GM10266 (cell line): ENCODE measurements at regions not wholly inside any gene's neighbourhood (a gene's known extent, or its start where the extent isn't known, plus 50 kb on each side); places are given as distances from the start of the nearest gene placed in this dataset.

Experiments
- DNase-seq: peaks from one replicate; pipeline ENCODE4 v3.0.0; 2012; ENCODE audit errors: extremely low spot score
- TF ChIP-seq, protein P1 (sequence below): IDR thresholded peaks from 2 replicates; pipeline ENCODE4 v1.5.1; 2012; ENCODE audit warnings: mild to moderate bottlenecking, low read depth; ENCODE audit not compliant: control insufficient read depth, insufficient read depth; ENCODE audit errors: missing control alignments

DNA sequence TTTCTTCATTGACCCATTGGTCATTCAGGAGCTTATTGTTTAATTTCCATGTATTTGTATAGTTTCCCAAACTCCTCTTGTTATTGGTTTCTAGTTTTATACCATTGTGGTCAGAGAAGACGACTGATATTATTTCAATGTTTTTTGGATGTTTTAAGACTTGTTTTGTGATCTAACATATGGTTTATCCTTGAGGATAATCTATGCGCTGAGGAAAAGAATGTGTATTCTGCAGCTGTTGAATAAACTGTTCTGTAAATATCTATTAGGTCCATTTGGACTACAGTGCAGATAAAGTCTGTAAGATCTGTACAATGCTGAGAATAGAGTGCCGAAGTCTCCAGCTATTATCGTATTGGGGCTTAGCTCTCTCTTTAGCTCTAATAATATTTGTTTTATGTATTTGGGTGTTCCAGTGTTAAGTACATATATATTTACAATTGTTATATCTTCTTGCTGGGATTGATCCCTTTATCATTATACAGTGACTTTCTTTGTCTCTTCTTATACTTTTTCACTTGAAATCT is 223.3 kb upstream of the ZNF217 start:
- no peak for DNase-seq
- TF ChIP-seq, protein P1, sequence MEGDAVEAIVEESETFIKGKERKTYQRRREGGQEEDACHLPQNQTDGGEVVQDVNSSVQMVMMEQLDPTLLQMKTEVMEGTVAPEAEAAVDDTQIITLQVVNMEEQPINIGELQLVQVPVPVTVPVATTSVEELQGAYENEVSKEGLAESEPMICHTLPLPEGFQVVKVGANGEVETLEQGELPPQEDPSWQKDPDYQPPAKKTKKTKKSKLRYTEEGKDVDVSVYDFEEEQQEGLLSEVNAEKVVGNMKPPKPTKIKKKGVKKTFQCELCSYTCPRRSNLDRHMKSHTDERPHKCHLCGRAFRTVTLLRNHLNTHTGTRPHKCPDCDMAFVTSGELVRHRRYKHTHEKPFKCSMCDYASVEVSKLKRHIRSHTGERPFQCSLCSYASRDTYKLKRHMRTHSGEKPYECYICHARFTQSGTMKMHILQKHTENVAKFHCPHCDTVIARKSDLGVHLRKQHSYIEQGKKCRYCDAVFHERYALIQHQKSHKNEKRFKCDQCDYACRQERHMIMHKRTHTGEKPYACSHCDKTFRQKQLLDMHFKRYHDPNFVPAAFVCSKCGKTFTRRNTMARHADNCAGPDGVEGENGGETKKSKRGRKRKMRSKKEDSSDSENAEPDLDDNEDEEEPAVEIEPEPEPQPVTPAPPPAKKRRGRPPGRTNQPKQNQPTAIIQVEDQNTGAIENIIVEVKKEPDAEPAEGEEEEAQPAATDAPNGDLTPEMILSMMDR: no peak

DNA sequence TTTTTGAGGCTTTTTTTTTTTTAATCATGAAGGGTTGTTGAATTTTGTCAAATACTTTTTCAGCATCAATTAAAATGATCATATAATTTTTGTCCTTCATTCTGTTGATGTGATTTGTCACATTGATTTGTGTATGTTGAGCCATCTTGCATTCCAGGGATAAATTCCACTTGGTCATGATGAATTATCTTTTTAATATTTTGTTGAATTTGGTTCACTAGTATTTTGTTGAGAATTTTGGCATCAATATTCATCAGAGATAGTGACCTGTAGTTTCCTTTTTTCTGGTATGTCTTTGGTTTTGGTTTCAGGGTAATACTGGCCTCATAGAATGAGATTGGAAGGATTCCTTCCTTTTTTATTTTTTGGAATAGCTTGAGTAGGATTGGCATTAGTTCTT is 221.9 kb upstream of the ZNF217 start:
- no peak for DNase-seq
- TF ChIP-seq, protein P1: no peak

DNA sequence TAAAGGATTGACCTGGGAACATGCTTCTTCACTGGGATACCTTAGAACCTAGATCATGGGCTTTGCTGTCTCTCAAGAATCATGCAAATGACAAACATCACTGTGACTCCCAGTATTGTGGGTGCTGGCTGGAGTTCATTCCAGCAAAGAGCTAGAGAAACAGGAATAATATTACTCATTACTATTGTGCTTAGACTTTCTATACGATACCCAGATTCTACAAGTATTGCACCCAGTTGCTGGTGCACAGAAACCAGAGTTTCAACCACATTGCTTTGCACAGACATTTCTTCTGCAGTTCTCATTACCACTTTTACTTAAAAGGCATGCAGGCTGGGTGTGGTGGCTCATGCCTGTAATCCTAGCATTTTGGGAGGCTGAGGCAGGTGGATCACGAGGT is 220.4 kb upstream of the ZNF217 start:
- DNase-seq: no peak
- TF ChIP-seq, protein P1: no peak

DNA sequence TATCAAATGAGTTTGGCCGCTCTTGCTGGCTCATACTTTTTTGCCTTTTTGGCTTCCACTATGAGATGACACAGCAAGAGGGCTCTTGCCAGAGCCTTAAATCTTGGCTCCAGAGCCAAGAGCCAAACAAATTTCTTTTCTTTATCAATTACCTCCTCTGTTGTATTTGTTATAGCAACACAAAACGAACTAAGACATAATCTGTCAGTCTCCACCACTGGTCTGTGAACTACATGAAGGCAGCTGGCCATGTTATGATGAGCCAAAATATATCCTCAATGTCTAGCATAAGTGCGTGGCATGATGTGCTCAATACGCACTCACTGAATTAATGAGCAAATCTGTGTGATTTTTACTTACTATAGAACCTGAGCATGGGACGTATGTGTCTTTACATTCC is 220.0 kb upstream of the ZNF217 start:
- TF ChIP-seq, protein P1: no peak
- DNase-seq: no peak

DNA sequence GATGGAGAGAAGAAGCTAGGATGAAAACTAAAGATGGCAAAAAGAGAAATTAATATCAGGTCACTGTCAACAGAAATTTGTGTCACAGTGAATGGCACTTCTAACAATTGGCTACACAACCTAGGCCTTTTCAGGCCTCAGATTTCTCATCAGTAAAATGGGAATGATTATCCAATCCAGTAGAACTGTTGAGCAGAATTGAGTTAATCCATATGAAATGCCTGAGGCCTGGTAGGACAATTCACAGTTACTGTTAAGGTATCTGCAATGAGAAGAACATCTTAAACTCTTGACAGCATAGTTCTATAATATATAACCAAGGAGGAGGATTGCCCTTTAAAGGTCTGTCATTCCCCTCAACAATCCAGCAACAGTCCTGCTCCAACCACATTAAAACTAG is 217.9 kb upstream of the ZNF217 start:
- DNase-seq: no peak

DNA sequence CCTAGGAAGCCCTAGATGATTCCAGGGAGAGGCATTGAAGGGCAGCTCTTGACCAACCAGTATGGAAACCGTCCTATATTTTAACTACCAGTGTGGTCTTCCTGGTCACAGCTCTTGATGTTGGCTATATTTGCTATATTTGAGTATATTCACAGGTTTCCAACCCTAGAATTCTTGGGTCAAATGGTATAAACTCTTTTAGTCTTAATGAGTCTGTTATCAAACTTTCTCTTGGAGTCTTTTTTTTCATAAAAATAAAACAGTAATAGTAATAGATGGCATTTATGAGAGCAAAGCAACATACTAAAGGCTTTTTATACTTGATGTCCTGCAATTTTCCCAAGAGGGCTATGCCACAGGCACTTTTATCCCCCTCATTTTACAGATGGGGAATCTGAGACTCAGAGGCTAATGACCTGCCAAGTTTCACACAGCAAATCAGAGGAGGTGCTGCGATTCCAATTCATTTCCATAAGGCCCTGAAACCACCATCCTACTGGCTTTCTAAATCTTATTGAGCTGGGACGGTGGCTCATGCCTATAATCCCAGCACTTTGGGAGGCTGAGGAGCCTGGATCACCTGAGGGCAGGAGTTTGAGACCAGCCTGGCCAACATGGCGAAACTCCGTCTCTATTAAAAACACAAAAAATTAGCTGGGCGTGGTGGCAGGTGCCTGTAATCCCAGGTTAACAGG is 217.2 kb upstream of the ZNF217 start:
- no peak for DNase-seq

More for the DNA sequence above, 217.9 kb upstream of the ZNF217 start:
- TF ChIP-seq, protein P1: no peak

More for the DNA sequence above, 217.2 kb upstream of the ZNF217 start:
- TF ChIP-seq, protein P1: no peak
